HEK293T (cell line): ENCODE measurements at regions not wholly inside any gene's neighbourhood (a gene's known extent, or its start where the extent isn't known, plus 50 kb on each side); places are given as distances from the start of the nearest gene placed in this dataset.

Experiments
- FOXA1 ChIP-seq: fragments of 450-650 bp; IDR thresholded peaks from 2 replicates; pipeline ENCODE4 v1.6.1; 2016; ENCODE audit warnings: mild to moderate bottlenecking
- HDGF ChIP-seq: fragments of 450-650 bp; IDR thresholded peaks from 2 replicates; pipeline ENCODE4 v1.6.1; 2017; ENCODE audit warnings: antibody characterized with exemption, borderline replicate concordance
- L3MBTL2 ChIP-seq: fragments of 450-650 bp; conservative IDR thresholded peaks from 2 replicates; pipeline ENCODE4 v1.6.1; 2016; ENCODE audit warnings: mild to moderate bottlenecking
- LEF1 ChIP-seq: fragments of 450-650 bp; IDR thresholded peaks from 2 replicates; pipeline ENCODE4 v1.6.1; 2017; ENCODE audit warnings: mild to moderate bottlenecking, borderline replicate concordance
- NFRKB ChIP-seq: fragments of 450-650 bp; IDR thresholded peaks from 2 replicates; pipeline ENCODE4 v1.6.1; 2016; ENCODE audit warnings: mild to moderate bottlenecking, moderate library complexity
- SP1 ChIP-seq: fragments of 450-650 bp; IDR thresholded peaks from 2 replicates; pipeline ENCODE4 v1.6.1; 2017
- SUZ12 ChIP-seq: fragments of 450-650 bp; IDR thresholded peaks from 2 replicates; pipeline ENCODE4 v1.6.1; 2016; ENCODE audit warnings: mild to moderate bottlenecking
- ZNF384 ChIP-seq: fragments of 450-650 bp; IDR thresholded peaks from 2 replicates; pipeline ENCODE4 v1.6.1; 2016

DNA sequence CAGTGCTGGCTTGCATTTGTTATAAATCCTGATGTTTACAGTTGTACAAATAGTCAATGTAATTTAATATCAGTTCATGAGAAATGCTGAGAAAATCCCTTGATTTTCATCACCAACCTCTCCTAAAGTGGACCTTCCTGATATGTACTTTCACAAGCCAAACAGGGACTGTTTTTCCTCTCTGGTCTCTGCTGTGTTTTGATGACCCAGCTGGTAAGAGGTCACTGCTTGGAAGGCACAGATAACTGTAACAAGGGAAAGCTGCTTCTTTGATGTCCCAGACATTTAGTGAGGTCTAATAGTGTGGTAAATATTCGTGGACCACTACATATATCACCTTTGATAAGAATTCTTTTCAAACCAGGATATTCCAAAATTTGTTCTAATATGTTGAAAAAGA, 68.7 kb upstream of the HAPLN1 start:
- TF ChIP-seq NFRKB (no peak), L3MBTL2 (no peak), ZNF384 (no peak), FOXA1 (no peak), SP1 (no peak), SUZ12 (no peak), LEF1 (no peak), HDGF (no peak)
